ENCODE measurements at regions not wholly inside any gene's neighbourhood (a gene's known extent, or its start where the extent isn't known, plus 50 kb on each side); places are given as distances from the start of the nearest gene placed in this dataset.

GRCh38 chr21:22346576-22346975, 1348.4 kb downstream of the NCAM2 start:
- no peak overlapping the region for H3K27ac ChIP-seq
- H3K9me3 ChIP-seq, result no peaks in the 10 kb centered on the region; the same call in 2 of the 3 replicates
- ChIA-PET POLR2A (no interaction called here), CTCF (no interaction called here)
- H3K4me3 ChIP-seq, result no peak overlapping the region
- WGBS (ENCODE audit: missing lambda C conversion rate), result 0% methylated on average over 1 of the region's 1 CpG
- no peak for TF ChIP-seq HDAC2 (IDR thresholded peaks at IDR 0.05)
- TF ChIP-seq ESRRA (IDR thresholded peaks at IDR 0.05; ENCODE audit: borderline replicate concordance, low read length), result no peak
- no peak for TF ChIP-seq BHLHE40 (IDR thresholded peaks at IDR 0.05; ENCODE audit: low read depth, low read length)
- TF ChIP-seq PHF8 (IDR thresholded peaks at IDR 0.05; ENCODE audit: borderline replicate concordance, low read depth), result no peak
- TF ChIP-seq POLR2AphosphoS2 (conservative IDR thresholded peaks at IDR 0.05; ENCODE audit: low read length), result no peak
- TF ChIP-seq ZFP36 (IDR thresholded peaks at IDR 0.05; ENCODE audit: borderline replicate concordance, partially characterized antibody), result no peak
- TF ChIP-seq NFE2L2 (conservative IDR thresholded peaks at IDR 0.05; ENCODE audit: low read length), result no peak
- no peak for TF ChIP-seq POLR2A (IDR thresholded peaks at IDR 0.05; ENCODE audit: low read length)
- no peak for TF ChIP-seq MAX (IDR thresholded peaks at IDR 0.05)
- TF ChIP-seq GATA3 (IDR thresholded peaks at IDR 0.05; ENCODE audit: borderline replicate concordance), result no peak
- no peak for FAIRE-seq
- H3K4me1 ChIP-seq, result no peaks in the 10 kb centered on the region
- no peak for ATAC-seq
- DNase-seq (ENCODE audit: low read depth in 1 of 2, low spot score in 1 of 2), result no peak
- H3K4me2 ChIP-seq, result no peak overlapping the region

- Histone ChIP-seq H3K9me3 (no peaks in the 10 kb centered on the region; the same call in 2 of the 3 replicates), H3K4me1 (no peaks in the 10 kb centered on the region), H3K4me2 (no peak overlapping the region), H3K27ac (no peak overlapping the region), H3K4me3 (no peak overlapping the region)
- ChIA-PET CTCF (no interaction called here), POLR2A (no interaction called here)
- no peak for DNase-seq (ENCODE audit: low read depth in 1 of 2, low spot score in 1 of 2)
- no peak for ATAC-seq
- no peak for TF ChIP-seq BCL3 (IDR thresholded peaks at IDR 0.05)
- no peak for TF ChIP-seq PBX3 (IDR thresholded peaks at IDR 0.05)
- TF ChIP-seq HDAC2 (IDR thresholded peaks at IDR 0.05), result no peak
- no peak for TF ChIP-seq JUN (IDR thresholded peaks at IDR 0.05)
- TF ChIP-seq ELK1 (IDR thresholded peaks at IDR 0.05; ENCODE audit: low read depth, low read length), result no peak
- no peak for TF ChIP-seq SREBF2 (IDR thresholded peaks at IDR 0.05)
- no peak for TF ChIP-seq ZC3H11A (IDR thresholded peaks at IDR 0.05)
- no peak for TF ChIP-seq REST (IDR thresholded peaks at IDR 0.05)
- TF ChIP-seq HES2 (IDR thresholded peaks at IDR 0.05), result no peak
- 20% methylated on average over 2 of the region's 2 CpGs for WGBS (ENCODE audit: missing lambda C conversion rate)
- no peak for FAIRE-seq
Observed at GRCh38 chr21:22351076-22351475, 1352.9 kb downstream of the NCAM2 start.
